LNCaP clone FGC (cell line): ENCODE measurements at regions not wholly inside any gene's neighbourhood (a gene's known extent, or its start where the extent isn't known, plus 50 kb on each side); places are given as distances from the start of the nearest gene placed in this dataset.

Experiments used
- DNase-seq: peaks from one replicate; pipeline ENCODE4 v3.0.0-alpha.2; 2011; ENCODE audit warnings: low read depth
- H3K4me3 ChIP-seq: 2 replicates; pipeline ENCODE4 v1.5.1; 2011; ENCODE audit warnings: mild to moderate bottlenecking, low read depth, low read length, control low read depth
- TF ChIP-seq, protein P1 (sequence below): IDR thresholded peaks from 2 replicates; pipeline ENCODE4 v1.5.1; 2012; ENCODE audit warnings: mild to moderate bottlenecking; ENCODE audit not compliant: control insufficient read depth, insufficient read depth; ENCODE audit errors: extremely low read depth

DNA sequence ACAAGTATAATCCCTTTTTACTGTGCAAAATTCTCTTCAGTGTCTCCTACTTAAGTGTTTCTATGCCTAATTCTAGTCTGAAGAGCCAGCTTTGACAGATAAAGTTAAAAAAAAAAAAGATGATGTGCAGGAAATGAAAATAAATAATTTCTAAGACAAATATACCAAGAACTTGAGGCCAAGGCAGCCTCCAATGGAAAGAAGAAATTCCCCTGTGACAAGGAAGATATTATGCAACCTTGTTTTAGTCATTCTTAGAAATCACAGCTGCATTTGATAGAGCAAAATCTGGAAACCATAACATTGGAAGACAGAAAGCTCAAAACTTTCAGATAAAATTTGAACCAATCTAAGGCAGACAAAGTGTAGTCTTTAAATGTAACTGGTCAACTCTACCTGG, 375.9 kb upstream of the TLE4 start:
- TF ChIP-seq, protein P1, sequence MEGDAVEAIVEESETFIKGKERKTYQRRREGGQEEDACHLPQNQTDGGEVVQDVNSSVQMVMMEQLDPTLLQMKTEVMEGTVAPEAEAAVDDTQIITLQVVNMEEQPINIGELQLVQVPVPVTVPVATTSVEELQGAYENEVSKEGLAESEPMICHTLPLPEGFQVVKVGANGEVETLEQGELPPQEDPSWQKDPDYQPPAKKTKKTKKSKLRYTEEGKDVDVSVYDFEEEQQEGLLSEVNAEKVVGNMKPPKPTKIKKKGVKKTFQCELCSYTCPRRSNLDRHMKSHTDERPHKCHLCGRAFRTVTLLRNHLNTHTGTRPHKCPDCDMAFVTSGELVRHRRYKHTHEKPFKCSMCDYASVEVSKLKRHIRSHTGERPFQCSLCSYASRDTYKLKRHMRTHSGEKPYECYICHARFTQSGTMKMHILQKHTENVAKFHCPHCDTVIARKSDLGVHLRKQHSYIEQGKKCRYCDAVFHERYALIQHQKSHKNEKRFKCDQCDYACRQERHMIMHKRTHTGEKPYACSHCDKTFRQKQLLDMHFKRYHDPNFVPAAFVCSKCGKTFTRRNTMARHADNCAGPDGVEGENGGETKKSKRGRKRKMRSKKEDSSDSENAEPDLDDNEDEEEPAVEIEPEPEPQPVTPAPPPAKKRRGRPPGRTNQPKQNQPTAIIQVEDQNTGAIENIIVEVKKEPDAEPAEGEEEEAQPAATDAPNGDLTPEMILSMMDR, result no peak
- no peak overlapping the region for H3K4me3 ChIP-seq
- no peak for DNase-seq

DNA sequence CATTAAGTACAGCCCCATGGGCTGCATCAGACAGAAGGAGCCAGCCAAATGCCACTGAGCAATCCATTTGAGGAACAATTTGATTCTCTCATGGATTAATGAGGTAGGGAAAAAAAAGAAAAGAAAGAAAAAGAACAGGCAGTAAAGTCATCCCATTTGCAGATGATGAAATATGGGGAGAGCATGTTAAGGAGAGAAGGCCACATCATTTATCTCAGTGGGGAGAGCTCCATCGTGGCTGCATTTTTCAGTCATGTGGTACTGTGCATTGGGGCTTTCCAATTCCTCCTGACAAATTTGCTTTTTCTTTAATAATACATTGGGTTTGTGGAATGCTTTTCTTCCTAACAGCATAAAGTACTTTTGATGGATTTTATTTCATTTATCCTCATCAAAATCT, 375.2 kb upstream of the TLE4 start:
- no peak for DNase-seq
- H3K4me3 ChIP-seq, result no peak overlapping the region
- TF ChIP-seq, protein P1, result no peak

DNA sequence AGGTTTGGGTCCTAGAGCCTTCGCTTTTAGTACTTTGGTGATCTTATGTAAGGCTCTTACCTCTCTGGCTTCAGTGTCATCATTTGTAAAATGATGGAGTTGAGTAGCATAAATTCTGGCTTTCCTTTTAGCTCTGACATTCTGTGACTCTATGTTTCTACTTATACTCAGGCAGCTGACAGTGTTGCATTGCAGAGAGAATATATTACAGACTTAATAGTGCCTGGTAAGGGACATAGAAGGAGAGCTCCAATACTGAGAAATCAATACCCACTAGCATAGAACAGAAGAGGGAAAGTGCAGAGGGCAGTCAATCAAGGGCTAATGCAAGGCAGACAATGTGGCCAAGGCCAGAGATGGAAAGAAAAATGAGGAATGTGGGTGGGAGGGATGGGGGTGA, 371.4 kb upstream of the TLE4 start:
- TF ChIP-seq, protein P1, result no peak
- H3K4me3 ChIP-seq, result no peak overlapping the region
- DNase-seq, result no peak

DNA sequence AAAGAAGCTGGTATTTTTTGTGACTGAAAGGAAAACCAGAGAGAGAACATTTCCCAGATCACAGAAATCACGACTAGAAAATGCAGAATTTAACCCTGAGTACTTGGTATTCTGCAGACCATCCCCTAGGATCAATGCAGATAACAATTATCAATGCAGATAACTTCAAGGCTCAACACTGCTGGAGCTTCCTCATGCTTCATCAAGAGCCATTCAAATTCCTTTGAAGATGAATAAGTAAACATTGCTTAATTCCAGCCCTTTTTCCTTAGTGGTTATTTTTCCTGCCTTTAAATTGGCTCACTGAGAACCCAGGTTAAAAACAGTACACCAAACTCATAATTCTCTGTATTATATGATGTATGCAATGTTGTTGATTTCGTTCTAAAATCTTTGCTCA, 370.1 kb upstream of the TLE4 start:
- no peak for DNase-seq
- TF ChIP-seq, protein P1, result no peak
- H3K4me3 ChIP-seq, result no peak overlapping the region

DNA sequence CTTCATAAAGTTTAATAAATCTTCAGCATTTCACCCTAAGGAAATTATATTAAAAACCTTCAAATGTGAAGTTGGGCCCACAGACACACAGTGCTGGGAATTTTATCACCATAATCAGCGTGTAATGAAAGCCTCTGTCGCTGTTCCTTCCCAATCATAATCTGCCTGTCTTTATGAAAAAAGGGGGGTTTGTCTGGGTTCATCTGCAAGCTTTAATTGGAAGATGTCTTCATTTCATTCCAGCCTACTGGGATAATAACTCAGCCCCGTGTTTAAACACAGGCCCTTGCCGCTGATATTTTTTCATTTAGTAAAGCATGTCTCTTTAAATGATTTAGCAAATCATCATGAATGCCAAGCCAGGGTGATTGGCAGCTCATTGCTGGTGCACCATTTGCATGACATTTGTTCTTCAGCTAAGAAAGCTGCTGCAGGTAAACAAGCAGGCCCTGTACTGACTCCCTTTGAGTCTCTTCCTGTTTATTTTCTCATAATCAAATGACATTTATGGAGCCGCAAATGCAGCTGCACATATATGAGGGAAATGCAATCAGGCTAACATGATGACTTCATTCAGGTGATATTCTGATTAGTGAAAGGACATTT, 362.9 kb upstream of the TLE4 start:
- TF ChIP-seq, protein P1, result no peak
- H3K4me3 ChIP-seq, result no peak overlapping the region
- DNase-seq, result no peak

DNA sequence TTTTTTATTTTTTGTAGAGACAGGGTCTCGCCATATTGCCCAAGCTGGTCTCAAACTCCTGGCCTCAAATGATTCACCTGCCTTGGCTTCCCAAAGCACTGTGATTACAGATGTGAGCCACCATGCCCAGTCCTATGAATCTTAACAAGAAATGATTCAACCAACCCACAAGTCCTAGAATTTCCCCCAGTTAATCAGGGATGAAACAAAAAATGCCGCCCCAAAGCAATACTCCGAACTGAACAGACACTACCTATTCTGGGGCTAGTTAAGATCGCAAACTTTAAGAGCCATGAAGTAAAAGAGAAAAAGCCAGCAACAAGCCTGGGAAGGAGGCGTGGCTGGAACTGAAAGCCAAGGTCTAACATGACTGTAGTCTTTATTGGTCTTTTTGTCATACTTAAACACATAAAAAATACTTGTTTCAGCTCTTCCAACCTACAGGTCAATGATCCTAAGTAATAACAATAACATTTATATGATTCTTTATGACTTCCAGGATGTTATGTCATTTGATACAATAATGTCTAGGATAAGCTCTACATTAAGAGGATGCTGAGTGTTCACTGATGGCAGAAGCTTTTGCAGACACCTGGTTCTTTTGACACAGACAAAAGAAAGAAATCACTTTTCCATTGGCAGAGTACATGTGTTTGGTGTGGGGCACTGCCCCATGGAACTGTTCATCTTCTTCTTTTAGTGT, 361.1 kb upstream of the TLE4 start:
- H3K4me3 ChIP-seq, result no peak overlapping the region
- no peak for DNase-seq
- TF ChIP-seq, protein P1, result no peak
